ENCODE measurements at regions not wholly inside any gene's neighbourhood (a gene's known extent, or its start where the extent isn't known, plus 50 kb on each side); places are given as distances from the start of the nearest gene placed in this dataset.

DNA sequence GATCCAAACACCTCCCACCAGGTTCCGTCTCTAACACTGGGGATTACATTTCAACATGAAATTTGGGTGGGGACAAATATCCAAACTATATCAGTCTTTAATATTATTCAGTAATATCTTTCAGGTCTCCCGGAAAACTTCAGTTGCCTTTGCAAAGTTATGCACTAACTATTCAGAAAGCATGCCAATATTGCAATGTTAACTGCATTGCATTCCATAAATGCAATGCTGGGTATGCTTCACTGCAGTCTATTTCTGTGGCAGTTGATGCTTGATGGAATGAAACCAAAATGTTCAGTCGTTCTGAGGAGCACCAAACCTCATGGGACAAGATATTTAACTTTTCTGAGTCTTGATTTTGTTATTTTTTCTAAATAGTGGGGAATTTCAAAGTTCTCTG is 147.5 kb downstream of the SLC16A9 start:
- 53% methylated on average over 3 of the region's 3 CpGs for WGBS (ENCODE audit: low lambda C conversion rate, missing lambda C conversion rate)
- no peaks in the 10 kb centered on the region for H3K79me2 ChIP-seq
- no peak for DNase-seq (ENCODE audit: low spot score)
- H3K4me2 ChIP-seq: no peak overlapping the region
- peaks cover 4% of the 10 kb centered on the region for H3K4me1 ChIP-seq (ENCODE audit: insufficient read depth)
- no peaks in the 10 kb centered on the region for H3K36me3 ChIP-seq (replicated peaks; ENCODE audit: insufficient read depth, low read depth)
- no peaks in the 10 kb centered on the region for H4K20me1 ChIP-seq (ENCODE audit: insufficient read depth, poor library complexity, severe bottlenecking)
- H3K27ac ChIP-seq: no peak overlapping the region
- no peaks in the 10 kb centered on the region for H3K9me3 ChIP-seq (ENCODE audit: low read depth)
- no peaks in the 10 kb centered on the region for H3K9me2 ChIP-seq (replicated peaks; ENCODE audit: insufficient read depth)
- no peak overlapping the region for H2AFZ ChIP-seq
- TF ChIP-seq EZH2 (IDR thresholded peaks at IDR 0.05; ENCODE audit: borderline replicate concordance) (no peak), CTCF (IDR thresholded peaks at IDR 0.05; ENCODE audit: poor library complexity) (no peak), EZH2phosphoT487 (IDR thresholded peaks at IDR 0.05; ENCODE audit: low read depth, severe bottlenecking, unreplicated experiment) (no peak)
- no peak overlapping the region for H3K4me3 ChIP-seq
- no peaks in the 10 kb centered on the region for H3K27me3 ChIP-seq

DNA sequence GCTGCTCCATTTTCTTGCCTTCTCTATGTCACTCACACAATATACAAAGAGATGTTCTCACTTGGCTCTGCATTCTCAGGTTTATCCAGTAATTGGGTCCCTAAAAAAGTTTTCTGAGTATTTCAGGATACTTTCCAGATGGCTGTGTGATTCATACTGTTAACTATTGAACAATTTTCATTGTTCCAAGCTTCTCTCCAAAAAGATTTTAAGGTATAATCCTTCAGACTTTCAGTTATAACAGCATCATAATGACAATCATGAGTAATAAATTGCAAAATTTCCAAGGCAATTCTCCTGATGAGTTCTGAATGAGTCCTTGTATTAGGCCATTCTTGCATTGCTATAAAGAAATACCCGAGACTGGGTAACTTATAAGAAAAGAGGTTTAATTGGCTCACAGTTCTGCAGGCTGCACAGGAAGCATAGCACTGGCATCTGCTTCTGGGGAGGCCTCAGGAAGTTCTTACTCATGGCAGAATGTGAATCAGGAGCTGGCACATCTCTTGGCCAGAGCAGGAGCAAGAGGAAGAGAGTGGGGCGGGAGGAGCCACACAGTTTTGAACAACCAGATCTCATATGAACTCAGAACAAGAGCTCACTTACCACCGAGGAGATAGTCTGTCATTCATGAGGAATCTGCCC is 148.1 kb downstream of the SLC16A9 start:
- Histone ChIP-seq H3K27ac (no peak overlapping the region), H3K27me3 (no peaks in the 10 kb centered on the region), H3K4me3 (no peak overlapping the region), H3K9me2 (replicated peaks; ENCODE audit: insufficient read depth) (no peaks in the 10 kb centered on the region), H3K4me2 (no peak overlapping the region), H3K79me2 (no peaks in the 10 kb centered on the region), H3K4me1 (ENCODE audit: insufficient read depth) (peaks cover 4% of the 10 kb centered on the region), H3K9me3 (ENCODE audit: low read depth) (no peaks in the 10 kb centered on the region), H4K20me1 (ENCODE audit: insufficient read depth, poor library complexity, severe bottlenecking) (no peaks in the 10 kb centered on the region), H2AFZ (no peak overlapping the region), H3K36me3 (replicated peaks; ENCODE audit: insufficient read depth, low read depth) (no peaks in the 10 kb centered on the region)
- no peak for TF ChIP-seq CTCF (IDR thresholded peaks at IDR 0.05; ENCODE audit: poor library complexity)
- no peak for TF ChIP-seq EZH2 (IDR thresholded peaks at IDR 0.05; ENCODE audit: borderline replicate concordance)
- no peak for TF ChIP-seq EZH2phosphoT487 (IDR thresholded peaks at IDR 0.05; ENCODE audit: low read depth, severe bottlenecking, unreplicated experiment)
- no peak for DNase-seq (ENCODE audit: low spot score)
- WGBS (ENCODE audit: low lambda C conversion rate, missing lambda C conversion rate): 82% methylated on average over 3 of the region's 3 CpGs

DNA sequence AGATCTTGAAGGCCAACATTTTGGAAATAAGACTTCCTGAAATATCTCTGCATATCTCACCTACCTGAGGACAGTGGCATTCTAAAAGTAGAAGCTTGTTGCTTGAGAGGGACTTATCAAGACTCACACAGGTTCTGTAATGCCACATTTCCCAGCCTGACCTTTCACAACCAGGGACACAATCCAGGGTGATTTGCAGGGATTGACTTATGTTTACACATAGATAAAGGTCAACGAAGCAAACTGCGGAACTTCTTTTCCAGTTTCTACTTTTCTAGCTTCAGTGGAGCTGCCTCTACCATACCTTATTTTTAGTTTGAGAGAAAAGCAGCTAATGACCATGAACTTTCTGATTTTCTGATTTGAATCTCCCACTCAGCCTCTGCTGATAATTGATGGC is 148.7 kb downstream of the SLC16A9 start:
- Histone ChIP-seq H3K9me2 (replicated peaks; ENCODE audit: insufficient read depth) (no peaks in the 10 kb centered on the region), H3K27ac (no peak overlapping the region), H3K79me2 (no peaks in the 10 kb centered on the region), H3K4me2 (no peak overlapping the region), H3K9me3 (ENCODE audit: low read depth) (no peaks in the 10 kb centered on the region), H3K27me3 (no peaks in the 10 kb centered on the region), H2AFZ (no peak overlapping the region), H3K36me3 (replicated peaks; ENCODE audit: insufficient read depth, low read depth) (no peaks in the 10 kb centered on the region), H3K4me3 (no peak overlapping the region), H4K20me1 (ENCODE audit: insufficient read depth, poor library complexity, severe bottlenecking) (no peaks in the 10 kb centered on the region), H3K4me1 (ENCODE audit: insufficient read depth) (peaks cover 4% of the 10 kb centered on the region)
- WGBS (ENCODE audit: low lambda C conversion rate, missing lambda C conversion rate): 12% methylated on average over 2 of the region's 2 CpGs
- TF ChIP-seq CTCF (IDR thresholded peaks at IDR 0.05; ENCODE audit: poor library complexity): no peak
- no peak for TF ChIP-seq EZH2 (IDR thresholded peaks at IDR 0.05; ENCODE audit: borderline replicate concordance)
- no peak for TF ChIP-seq EZH2phosphoT487 (IDR thresholded peaks at IDR 0.05; ENCODE audit: low read depth, severe bottlenecking, unreplicated experiment)
- DNase-seq (ENCODE audit: low spot score): no peak

Data from hepatocyte (in vitro differentiated cells).